ENCODE measurements at regions not wholly inside any gene's neighbourhood (a gene's known extent, or its start where the extent isn't known, plus 50 kb on each side); places are given as distances from the start of the nearest gene placed in this dataset.
"Not testable (repeated sequence)": the region's sequence is repeated elsewhere in the genome, so short reads cannot be mapped to it uniquely, and the experiment has no call there.

DNA sequence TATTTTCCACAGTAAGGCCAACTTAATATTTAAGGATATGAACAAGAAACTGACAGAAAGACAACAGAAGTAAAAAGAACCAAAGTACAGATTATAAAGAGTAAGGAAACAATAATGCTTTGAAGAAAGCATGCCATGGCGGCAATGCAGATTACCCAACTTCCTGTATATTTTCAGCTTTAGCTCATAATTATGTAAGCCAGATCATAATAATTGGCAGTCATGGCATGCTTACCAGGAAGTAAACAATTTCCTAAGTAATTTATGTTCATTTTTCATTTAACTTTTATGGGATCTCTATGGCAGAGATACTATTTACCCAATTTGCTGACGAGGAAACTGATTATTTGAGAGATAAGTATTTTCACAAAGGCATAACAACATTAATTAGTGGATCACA is 988.7 kb downstream of the HACE1 start:
- no peak for DNase-seq

DNA sequence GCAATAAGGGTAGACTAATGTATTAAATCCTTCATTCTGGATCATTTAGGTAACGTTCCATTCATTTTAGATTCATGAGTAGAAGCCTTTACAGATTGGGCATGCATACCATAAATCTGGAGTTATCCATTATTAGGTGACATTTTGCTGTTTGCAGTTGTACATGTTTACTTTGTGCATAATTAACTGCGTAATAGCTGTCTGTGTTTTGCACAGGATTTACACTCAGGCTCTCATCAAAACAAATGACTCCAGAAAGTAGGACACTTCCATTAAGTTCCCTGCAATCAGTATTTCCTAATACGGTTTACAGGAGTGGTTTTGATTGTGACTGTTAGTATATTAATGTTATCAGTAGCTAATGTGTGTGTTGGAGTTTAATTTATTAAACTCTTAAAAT is 997.4 kb downstream of the HACE1 start:
- DNase-seq, result no peak

GRCh38 chr6:103858003-103858402 is 1001.7 kb downstream of the HACE1 start:
- no peak for DNase-seq

DNA sequence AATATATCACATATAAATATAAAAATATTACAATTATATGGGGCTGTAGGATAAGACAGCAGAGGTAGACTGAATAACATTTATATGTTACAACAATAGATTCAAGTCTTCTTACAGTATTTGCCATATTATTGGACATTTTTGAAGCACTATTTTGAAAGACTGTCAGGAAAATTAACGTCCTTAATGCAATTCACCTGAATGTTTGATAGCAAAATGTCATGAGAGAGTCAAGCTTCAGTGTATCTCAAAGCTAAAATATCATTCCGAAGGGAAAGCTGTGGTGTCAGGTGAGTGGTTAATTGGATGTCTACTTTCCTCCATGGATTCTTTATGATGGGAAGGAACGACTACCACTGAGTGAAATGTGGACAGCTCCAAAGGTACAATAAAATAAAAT is 1004.0 kb downstream of the HACE1 start:
- no peak for DNase-seq

- no peak for DNase-seq
Measured at GRCh38 chr6:103854059-103854458, 1005.7 kb downstream of the HACE1 start.

DNA sequence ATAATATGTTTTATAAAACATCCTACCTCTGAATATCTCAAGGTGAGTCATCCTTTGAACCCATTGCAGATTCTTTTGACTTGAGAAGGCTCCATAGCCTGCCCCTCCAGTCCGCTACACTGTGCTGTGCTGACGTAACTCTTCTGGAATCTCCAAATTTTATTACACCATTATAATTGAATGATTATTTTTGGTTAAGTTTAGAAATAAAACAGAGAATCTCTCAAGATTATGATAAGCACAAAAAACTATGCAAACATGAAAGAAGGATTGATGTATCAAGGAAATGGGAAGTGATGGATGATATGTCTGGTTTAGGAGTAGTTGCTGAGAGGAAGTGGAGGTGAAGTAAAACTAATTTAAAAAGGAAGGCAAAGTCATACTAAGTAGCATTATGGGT is 1021.3 kb downstream of the HACE1 start:
- no peak for DNase-seq

- no peak for DNase-seq
Measured at GRCh38 chr6:103826209-103826608, 1033.5 kb downstream of the HACE1 start.

GRCh38 chr6:103820148-103820547 is 1039.6 kb downstream of the HACE1 start:
- no peak for DNase-seq

DNA sequence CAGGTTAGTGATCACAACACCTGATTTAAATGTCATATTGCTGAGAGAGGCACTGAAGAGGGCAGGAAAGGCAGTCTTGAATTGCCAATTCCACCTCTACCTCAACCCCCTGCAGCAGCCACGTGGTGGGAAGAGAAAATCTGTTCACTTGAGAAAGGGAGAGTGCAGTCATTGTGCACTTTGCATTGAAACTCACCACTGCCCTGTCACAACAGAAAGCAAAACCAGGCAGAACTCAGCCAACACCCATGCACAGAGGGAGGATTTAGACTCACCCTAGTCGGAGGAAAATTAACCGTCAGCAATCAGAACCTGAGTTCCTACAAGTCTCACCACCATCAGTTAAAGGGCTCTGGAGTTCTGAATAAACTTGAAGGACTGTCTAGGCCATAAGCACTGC is 1040.2 kb downstream of the HACE1 start:
- no peak for DNase-seq

DNA sequence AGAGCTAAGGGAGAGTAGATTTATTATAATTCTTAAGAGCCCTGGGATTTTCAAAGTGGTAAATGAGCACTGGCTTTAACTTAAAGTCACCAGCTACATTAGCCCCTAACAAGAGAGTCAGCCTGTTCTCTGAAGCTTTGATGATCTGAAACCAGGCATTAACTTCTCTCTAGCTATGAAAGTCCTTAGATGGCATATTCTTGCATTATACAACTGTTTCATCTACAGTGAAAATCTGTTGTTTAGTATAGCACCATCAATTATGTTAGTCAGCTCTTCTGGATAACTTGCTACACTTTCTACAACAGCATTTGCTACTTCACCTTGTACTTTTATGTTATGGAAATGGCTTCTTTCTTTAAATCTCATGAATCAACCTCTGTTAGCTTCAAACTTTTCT is 1046.7 kb downstream of the HACE1 start:
- no peak for DNase-seq

DNA sequence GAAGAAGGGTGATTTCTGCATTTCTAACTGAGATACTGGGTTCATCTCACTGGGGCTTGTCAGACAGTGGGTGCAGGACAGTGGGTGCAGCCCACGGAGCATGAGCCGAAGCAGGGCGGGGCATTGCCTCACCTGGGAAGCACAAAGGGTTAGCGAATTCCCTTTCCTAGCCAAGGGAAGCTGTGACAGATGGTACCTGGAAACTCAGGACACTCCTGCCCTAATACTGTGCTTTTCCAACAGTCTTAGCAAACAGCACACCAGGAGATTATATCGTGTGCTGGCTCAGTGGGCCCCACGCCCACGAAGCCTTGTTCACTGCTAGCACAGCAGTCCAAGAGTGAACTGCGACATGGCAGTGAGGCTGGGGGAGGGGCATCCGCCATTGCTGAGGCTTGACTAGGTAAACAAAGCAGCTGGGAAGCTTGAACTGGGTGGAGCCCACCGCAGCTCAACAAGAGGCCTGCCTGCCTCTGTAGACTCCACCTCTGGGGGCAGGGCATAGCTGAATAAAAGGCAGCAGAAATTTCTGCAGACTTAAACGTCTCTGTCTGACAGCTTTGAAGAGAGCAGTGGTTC is 1057.7 kb downstream of the HACE1 start:
- not testable (repeated sequence) for DNase-seq

GRCh38 chr6:103799971-103800670 is 1059.6 kb downstream of the HACE1 start:
- no peak for DNase-seq

GRCh38 chr6:103798166-103798565 is 1061.6 kb downstream of the HACE1 start:
- DNase-seq, result no peak

DNA sequence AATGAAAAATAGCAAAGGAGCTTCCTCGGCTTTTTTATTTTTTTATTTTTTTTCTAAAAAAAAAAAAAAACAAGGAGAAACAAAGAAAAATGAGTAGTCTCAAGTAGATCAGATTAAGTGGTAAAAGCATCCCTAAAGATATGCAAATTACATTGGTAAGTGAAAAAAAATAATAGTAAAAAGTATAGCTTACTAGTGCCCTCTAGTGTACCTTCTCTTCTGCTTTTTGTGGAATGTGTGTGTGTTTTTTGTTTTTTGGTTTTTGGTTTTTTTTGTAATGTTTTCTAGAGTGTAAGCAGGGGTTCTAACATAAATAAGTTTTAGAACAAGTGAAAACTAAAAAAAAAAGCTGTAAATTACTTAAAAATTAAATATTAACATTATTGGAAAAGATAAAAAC is 1062.0 kb downstream of the HACE1 start:
- DNase-seq, result no peak

- DNase-seq, result no peak
Measured at GRCh38 chr6:103791458-103791857, 1068.3 kb downstream of the HACE1 start.

- no peak for DNase-seq
Measured at GRCh38 chr6:103784117-103784516, 1075.6 kb downstream of the HACE1 start.

- DNase-seq, result no peak
Measured at GRCh38 chr6:103783329-103783728, 1076.4 kb downstream of the HACE1 start.

DNA sequence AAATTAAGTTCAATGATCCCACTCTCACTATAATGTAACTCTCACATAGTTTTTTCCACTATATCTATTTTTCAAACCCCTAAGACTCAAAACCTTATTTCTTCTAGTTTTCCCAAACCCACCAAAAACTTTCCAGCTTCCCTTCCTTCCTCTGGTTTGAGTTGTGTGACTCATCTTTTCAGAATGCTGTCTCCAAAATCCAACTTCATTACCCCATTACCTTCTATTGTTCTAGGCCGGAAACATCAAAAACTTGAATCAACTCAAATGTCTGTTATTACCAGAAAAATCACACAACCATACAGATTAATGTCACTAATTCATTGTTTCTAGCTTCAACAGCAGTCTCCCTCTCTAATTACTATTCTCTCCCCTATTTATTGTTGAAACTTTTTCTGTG is 1090.3 kb downstream of the HACE1 start:
- no peak for DNase-seq

DNA sequence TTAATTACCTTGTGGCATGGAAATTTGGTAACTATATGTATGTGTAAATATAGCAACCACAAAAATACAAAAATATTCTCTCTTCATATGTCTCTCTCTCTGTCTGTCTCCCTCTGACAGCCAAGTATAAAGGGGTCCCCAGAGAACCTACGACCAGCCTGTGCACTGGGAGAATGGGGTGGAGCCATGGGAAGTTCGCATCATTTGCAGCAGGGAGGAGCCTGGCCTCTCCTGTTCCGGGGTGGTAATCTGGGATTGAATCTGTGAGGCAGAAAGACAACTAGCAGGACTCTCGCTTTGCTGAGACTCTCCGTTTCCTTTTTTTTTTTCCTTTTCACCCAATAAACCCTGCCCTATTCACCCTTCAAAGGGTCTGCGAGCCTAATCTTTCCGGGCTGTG is 1109.1 kb downstream of the HACE1 start:
- no peak for DNase-seq

DNA sequence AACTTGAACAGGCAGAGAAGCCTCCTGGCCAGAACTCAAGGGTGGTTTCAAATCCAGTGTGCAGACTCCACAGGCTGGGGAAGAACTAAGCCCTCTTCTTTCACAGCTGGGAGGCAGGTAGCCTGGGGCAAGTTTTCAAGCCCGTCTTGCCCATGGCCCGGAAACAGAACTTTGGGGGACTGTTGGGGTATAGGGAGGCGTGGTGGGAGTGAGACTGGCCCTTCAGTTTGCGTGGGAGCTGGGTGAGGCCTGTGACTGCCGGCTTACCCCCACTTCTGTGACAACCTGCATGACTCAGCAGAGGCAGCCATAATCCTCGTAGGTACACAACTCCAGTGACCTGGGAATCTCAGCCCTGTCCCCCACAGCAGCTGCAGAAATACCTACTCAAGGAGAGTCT is 1125.7 kb downstream of the HACE1 start:
- no peak for DNase-seq

DNA sequence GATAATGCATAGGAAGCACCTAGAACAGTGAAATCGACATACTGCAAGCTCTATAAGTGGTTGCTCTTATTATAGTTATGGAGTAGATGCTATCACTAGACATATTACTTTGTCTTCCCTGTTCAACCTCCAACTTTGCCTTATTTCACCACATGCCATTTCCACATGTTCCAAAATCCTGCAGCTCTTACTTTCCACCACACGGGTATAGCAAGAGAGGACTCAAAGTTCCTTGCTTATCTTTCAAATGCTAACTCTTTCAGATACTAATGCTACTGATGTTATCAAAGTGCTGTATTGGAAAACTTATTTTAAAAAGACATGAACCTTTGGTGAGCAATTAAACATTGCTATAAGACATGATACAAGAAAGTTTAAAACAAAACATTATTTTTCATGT is 1130.1 kb downstream of the HACE1 start:
- no peak for DNase-seq

DNA sequence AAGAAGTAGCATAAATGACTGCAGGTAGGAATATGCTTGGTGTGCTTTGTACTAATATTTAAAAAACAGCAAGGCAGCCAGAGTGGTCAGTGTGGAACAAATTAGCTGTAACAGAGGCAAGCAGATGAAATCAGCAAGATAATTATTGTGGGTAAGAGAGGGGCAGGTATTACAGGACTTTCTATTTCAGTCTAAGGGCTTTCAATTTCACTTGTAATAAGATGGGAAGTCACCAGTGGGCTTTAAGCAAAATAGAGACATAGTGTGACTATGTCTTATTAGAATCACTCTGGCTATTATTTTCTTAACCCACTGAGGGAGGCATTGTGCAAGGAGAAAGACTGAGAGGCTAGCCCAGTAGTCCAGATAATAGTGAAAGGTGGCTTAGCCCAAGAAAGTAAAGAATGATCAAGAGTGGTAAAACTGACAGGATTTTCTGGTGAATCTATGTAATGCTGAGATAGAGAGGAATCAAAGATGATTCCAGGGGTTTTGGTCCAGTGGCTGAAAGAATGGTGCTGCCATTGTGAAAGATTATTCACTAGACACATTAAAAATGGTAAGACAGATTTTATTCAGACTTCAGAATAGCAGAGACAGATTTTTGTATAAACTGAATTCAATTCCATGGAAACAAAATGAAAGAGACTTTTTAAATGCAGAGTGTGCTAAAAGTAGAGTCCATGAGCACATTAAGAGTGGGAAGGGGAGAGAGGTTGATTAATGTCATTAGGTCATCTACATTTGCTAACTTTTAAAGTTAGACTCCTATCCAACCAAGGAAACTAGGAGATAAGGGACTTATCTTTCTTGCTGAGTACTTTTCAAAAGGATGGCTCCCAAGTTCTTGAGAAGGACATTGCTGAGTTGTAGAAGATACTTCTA is 1136.0 kb downstream of the HACE1 start:
- no peak for DNase-seq

GRCh38 chr6:103722683-103723082 is 1137.0 kb downstream of the HACE1 start:
- DNase-seq, result no peak

DNA sequence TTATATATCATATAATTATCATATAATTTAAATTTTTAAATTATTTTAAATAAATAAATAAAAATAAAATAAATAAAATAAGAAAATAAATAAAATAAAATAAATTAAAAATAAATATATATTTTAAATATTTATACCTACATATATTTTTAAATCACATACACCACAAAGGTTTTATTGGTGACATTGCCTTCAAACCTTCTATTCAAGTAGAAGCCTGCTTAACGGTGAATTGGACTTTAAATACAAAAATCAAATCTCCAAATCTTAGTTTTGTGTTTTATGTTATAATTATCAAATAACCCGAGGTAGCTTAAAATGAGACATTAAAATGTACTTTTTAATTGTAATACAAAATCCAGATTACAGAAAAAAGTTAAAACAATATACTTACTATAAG is 1137.8 kb downstream of the HACE1 start:
- DNase-seq, result no peak

Measured in right forelimb (tissue), 1 donor.